Liver (tissue), 3 donors: ENCODE measurements at regions not wholly inside any gene's neighbourhood (a gene's known extent, or its start where the extent isn't known, plus 50 kb on each side); places are given as distances from the start of the nearest gene placed in this dataset.

Source experiments
- CTCF ChIP-seq: fragments of 150-350 bp; IDR thresholded peaks from 2 replicates; pipeline ENCODE4 v1.5.1; 2017; ENCODE audit warnings: improper control_type of control experiment, low read depth, low read length; ENCODE audit not compliant: missing input control
- EGR1 ChIP-seq, 2 donors: IDR thresholded peaks; 2 replicates each; pipeline ENCODE4 v1.6.1; 2016 to 2018; ENCODE audit warnings: antibody characterized with exemption in 2 of 2, low read depth in 2 of 2
- JUND ChIP-seq, 2 donors: IDR thresholded peaks; 2 replicates each; pipeline ENCODE4 v1.6.1; 2016; ENCODE audit warnings: antibody characterized with exemption in 2 of 2
- RAD21 ChIP-seq, 2 donors: IDR thresholded peaks; 2 replicates each; pipeline ENCODE4 v1.6.1; 2016; ENCODE audit warnings: antibody characterized with exemption in 2 of 2, mild to moderate bottlenecking in 2 of 2
- REST ChIP-seq: IDR thresholded peaks from 2 replicates; pipeline ENCODE4 v1.6.1; 2016; ENCODE audit warnings: antibody characterized with exemption, mild to moderate bottlenecking
- RXRA ChIP-seq, 2 donors: IDR thresholded peaks; 2 replicates each; pipeline ENCODE4 v1.6.1; 2017 to 2018; ENCODE audit warnings: antibody characterized with exemption in 2 of 2, mild to moderate bottlenecking in 1 of 2
- SP1 ChIP-seq: IDR thresholded peaks from 2 replicates; pipeline ENCODE4 v1.6.1; 2018; ENCODE audit warnings: antibody characterized with exemption, mild to moderate bottlenecking
- TAF1 ChIP-seq: conservative IDR thresholded peaks from 2 replicates; pipeline ENCODE4 v1.6.1; 2016; ENCODE audit warnings: antibody characterized with exemption, mild to moderate bottlenecking
- YY1 ChIP-seq: IDR thresholded peaks from 2 replicates; pipeline ENCODE4 v1.6.1; 2016; ENCODE audit warnings: antibody characterized with exemption, mild to moderate bottlenecking
- ZBTB33 ChIP-seq: IDR thresholded peaks from 2 replicates; pipeline ENCODE4 v1.6.1; 2016; ENCODE audit warnings: antibody characterized with exemption
- TF ChIP-seq, protein P1 (sequence below): IDR thresholded peaks from 2 replicates; pipeline ENCODE4 v1.6.1; 2016; ENCODE audit warnings: antibody characterized with exemption
- TF ChIP-seq, protein P2 (sequence below): IDR thresholded peaks from 2 replicates; pipeline ENCODE4 v1.6.1; 2016; ENCODE audit warnings: antibody characterized with exemption
- donor health status: healthy.
- donor health status: healthy.

DNA sequence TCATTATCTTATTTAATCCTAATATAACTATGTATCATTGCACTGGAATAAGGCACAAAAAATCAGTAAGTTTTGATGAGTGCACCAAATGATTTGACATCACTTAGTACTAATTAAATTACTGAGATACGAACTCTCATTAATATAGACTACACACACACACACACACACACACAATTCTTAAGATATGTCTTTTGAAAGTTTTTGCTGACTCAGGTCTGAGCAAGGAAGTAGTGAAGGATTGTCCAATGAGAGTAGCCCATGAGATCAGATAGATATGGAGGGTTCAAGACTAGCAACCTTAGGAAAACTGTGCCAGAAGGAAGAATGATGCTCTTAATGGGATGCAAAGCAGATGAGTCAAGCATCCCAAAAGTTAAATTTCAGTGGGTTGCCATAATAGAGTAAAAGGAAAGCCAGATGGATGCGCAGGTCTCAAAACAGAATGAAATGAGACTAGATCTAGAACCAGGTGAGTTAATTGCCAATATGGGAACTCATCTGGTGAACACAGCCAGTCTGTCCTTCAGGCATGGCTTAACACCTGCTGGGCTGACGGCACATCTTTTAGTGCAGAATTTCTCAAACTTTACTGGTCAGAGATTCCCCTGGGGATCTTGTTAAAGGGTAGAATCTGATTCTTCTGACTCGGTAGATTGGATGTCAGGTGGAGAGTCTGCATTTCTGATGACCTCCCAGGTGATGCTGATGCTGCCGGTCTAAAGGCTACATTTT is 197.0 kb upstream of the NR4A3 start:
- TF ChIP-seq CTCF (no peak), ZBTB33 (no peak), RAD21 (IDR thresholded peaks at IDR 0.05) (no peak), YY1 (no peak), EGR1 (IDR thresholded peaks at IDR 0.05; ENCODE audit: low read depth in 2 of 2) (no peak), RXRA (IDR thresholded peaks at IDR 0.05) (no peak), REST (no peak), JUND (IDR thresholded peaks at IDR 0.05) (no peak), TAF1 (no peak), SP1 (no peak)
- TF ChIP-seq, protein P1, sequence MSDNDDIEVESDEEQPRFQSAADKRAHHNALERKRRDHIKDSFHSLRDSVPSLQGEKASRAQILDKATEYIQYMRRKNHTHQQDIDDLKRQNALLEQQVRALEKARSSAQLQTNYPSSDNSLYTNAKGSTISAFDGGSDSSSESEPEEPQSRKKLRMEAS: no peak
- TF ChIP-seq, protein P2, sequence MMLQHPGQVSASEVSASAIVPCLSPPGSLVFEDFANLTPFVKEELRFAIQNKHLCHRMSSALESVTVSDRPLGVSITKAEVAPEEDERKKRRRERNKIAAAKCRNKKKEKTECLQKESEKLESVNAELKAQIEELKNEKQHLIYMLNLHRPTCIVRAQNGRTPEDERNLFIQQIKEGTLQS: no peak
